Testis (tissue), 2 donors: ENCODE measurements at regions not wholly inside any gene's neighbourhood (a gene's known extent, or its start where the extent isn't known, plus 50 kb on each side); places are given as distances from the start of the nearest gene placed in this dataset.

ENCODE experiments used
- DNase-seq: peaks from one replicate; pipeline ENCODE4 v3.0.0-alpha.2; 2019
- H3K27ac ChIP-seq, 2 donors: fragments of 200-600 bp; sonication (generic); one replicate each; pipeline ENCODE4 v1.5.1; 2019
- H3K27me3 ChIP-seq: fragments of 200-600 bp; sonication (generic); one replicate; pipeline ENCODE4 v1.5.1; 2019
- H3K36me3 ChIP-seq: fragments of 200-600 bp; sonication (generic); one replicate; pipeline ENCODE4 v1.5.1; 2017; ENCODE audit warnings: low read depth; ENCODE audit errors: missing control alignments
- H3K4me1 ChIP-seq: fragments of 200-600 bp; sonication (generic); one replicate; pipeline ENCODE4 v1.5.1; 2019
- H3K4me3 ChIP-seq, 2 donors: fragments of 200-600 bp; sonication (generic); one replicate each; pipeline ENCODE4 v1.5.1; 2017 to 2019
- H3K9me3 ChIP-seq: fragments of 200-600 bp; sonication (generic); one replicate; pipeline ENCODE4 v1.5.1; 2017
- POLR2A ChIP-seq: fragments of 450-650 bp; IDR thresholded peaks from one replicate; pipeline ENCODE4 v1.6.1; 2017; ENCODE audit warnings: antibody characterized with exemption, mild to moderate bottlenecking, moderate library complexity
- WGBS, 2 donors: methylation state at CpG; one replicate each; pipeline ENCODE4 v1.1.5; 2018; 5-methylcytosine and 5-hydroxymethylcytosine counted together
- intact Hi-C: fragments of 100-400 bp; cut with DNase I; formaldehyde crosslinking; loops from one replicate; pipeline ENCODE4 v1.15.1; 2023; ENCODE audit warnings: low total_unique reads
- TF ChIP-seq, protein P1 (sequence below), 3 experiments: fragments of 450-650 bp in 2 of 3; fragments of 200-600 bp in 1 of 3; sonication (generic) in 1 of 3; IDR thresholded peaks; one replicate each; pipeline ENCODE4 v1.5.1; 2016 to 2019; ENCODE audit warnings: antibody characterized with exemption in 3 of 3, mild to moderate bottlenecking in 2 of 3, moderate library complexity in 1 of 3

DNA sequence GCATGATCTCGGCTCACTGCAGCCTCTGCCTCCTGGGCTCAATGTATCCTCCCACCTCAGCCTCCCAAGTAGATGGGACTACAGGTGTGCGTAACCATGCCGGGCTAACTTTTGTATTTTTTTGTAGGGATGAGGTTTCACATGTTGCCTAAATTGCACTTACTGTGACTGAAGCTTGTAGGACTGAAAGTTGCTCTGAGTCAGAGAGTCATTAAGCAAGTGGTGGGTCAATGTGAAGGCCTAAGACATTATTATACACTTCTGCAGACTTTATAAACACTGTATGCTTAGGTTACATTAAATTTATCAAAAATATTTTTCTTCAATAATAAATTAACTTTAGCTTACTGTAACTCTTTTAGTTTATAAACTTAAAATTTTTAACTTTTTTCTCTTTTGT lies 170.2 kb downstream of the FAT4 start:
- H3K27me3 ChIP-seq, result no peaks in the 10 kb centered on the region
- 97 to 100% methylated on average over 3 of the region's 3 CpGs for WGBS, 2 donors
- TF ChIP-seq, protein P1, sequence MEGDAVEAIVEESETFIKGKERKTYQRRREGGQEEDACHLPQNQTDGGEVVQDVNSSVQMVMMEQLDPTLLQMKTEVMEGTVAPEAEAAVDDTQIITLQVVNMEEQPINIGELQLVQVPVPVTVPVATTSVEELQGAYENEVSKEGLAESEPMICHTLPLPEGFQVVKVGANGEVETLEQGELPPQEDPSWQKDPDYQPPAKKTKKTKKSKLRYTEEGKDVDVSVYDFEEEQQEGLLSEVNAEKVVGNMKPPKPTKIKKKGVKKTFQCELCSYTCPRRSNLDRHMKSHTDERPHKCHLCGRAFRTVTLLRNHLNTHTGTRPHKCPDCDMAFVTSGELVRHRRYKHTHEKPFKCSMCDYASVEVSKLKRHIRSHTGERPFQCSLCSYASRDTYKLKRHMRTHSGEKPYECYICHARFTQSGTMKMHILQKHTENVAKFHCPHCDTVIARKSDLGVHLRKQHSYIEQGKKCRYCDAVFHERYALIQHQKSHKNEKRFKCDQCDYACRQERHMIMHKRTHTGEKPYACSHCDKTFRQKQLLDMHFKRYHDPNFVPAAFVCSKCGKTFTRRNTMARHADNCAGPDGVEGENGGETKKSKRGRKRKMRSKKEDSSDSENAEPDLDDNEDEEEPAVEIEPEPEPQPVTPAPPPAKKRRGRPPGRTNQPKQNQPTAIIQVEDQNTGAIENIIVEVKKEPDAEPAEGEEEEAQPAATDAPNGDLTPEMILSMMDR (IDR thresholded peaks at IDR 0.05), result no peak
- no peak for TF ChIP-seq POLR2A
- DNase-seq, result no peak
- H3K9me3 ChIP-seq, result no peaks in the 10 kb centered on the region
- no peak overlapping the region for H3K4me3 ChIP-seq
- H3K27ac ChIP-seq, result no peak overlapping the region
- H3K4me1 ChIP-seq, result no peaks in the 10 kb centered on the region
- intact Hi-C loops, result no loop called here
- no peaks in the 10 kb centered on the region for H3K36me3 ChIP-seq

- Histone ChIP-seq H3K9me3 (no peaks in the 10 kb centered on the region), H3K4me1 (no peaks in the 10 kb centered on the region), H3K27ac (no peak overlapping the region), H3K4me3 (no peak overlapping the region), H3K27me3 (no peaks in the 10 kb centered on the region), H3K36me3 (no peaks in the 10 kb centered on the region)
- WGBS, 2 donors, result 74 to 77% methylated on average over 3 of the region's 3 CpGs
- no peak for TF ChIP-seq POLR2A
- TF ChIP-seq, protein P1 (IDR thresholded peaks at IDR 0.05), result no peak
- DNase-seq, result no peak
- intact Hi-C loops, result no loop called here
Observed at GRCh38 chr4:125486351-125486750, 171.6 kb downstream of the FAT4 start.

DNA sequence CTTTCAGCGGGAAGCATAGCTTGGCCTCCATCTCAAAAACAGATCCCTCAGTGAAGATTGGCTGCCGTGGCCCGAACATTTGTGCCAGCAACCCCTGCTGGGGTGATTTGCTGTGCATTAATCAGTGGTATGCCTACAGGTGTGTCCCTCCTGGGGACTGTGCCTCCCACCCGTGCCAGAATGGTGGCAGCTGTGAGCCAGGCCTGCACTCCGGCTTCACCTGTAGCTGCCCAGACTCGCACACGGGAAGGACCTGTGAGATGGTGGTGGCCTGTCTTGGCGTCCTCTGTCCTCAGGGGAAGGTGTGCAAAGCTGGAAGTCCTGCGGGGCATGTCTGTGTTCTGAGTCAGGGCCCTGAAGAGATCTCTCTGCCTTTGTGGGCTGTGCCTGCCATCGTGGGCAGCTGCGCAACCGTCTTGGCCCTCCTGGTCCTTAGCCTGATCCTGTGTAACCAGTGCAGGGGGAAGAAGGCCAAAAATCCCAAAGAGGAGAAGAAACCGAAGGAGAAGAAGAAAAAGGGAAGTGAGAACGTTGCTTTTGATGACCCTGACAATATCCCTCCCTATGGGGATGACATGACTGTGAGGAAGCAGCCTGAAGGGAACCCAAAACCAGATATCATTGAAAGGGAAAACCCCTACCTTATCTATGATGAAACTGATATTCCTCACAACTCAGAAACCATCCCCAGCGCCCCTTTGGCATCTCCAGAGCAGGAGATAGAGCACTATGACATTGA lies 175.4 kb downstream of the FAT4 start:
- WGBS, 2 donors, result 91 to 97% methylated on average over 12 to 15 of the region's 15 CpGs
- intact Hi-C loops, result no loop called here
- H3K4me1 ChIP-seq, result no peaks in the 10 kb centered on the region
- H3K27me3 ChIP-seq, result no peaks in the 10 kb centered on the region
- H3K9me3 ChIP-seq, result no peaks in the 10 kb centered on the region
- H3K27ac ChIP-seq, result no peak overlapping the region
- no peak for DNase-seq
- TF ChIP-seq, protein P1 (IDR thresholded peaks at IDR 0.05), result no peak
- no peak for TF ChIP-seq POLR2A
- no peak overlapping the region for H3K4me3 ChIP-seq
- H3K36me3 ChIP-seq, result no peaks in the 10 kb centered on the region

DNA sequence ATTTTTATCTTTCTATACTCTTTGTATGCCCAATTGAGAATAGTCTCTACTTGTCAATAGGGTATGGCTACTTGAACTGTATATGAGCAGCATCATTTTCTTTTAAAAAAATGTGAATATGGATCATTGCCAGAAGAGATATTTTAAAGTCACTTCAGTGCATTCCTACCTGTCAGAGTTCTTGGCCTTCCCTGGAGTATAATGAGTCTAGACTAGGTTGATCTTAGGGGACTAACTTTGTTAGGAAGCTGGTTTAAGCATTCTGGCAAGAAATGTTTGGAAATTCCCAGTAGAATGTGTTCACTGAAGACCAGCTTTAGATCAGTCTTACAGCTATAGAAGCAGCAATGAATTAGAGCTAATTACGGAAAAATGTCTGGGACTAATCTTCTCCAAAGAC lies 178.2 kb downstream of the FAT4 start:
- Histone ChIP-seq H3K9me3 (no peaks in the 10 kb centered on the region), H3K4me1 (no peaks in the 10 kb centered on the region), H3K27me3 (no peaks in the 10 kb centered on the region), H3K36me3 (no peaks in the 10 kb centered on the region), H3K4me3 (no peak overlapping the region), H3K27ac (no peak overlapping the region)
- WGBS, 2 donors, result 97% methylated on average over 1 of the region's 1 CpG
- no peak for TF ChIP-seq POLR2A
- TF ChIP-seq, protein P1 (IDR thresholded peaks at IDR 0.05), result no peak
- DNase-seq, result no peak
- intact Hi-C loops, result no loop called here

DNA sequence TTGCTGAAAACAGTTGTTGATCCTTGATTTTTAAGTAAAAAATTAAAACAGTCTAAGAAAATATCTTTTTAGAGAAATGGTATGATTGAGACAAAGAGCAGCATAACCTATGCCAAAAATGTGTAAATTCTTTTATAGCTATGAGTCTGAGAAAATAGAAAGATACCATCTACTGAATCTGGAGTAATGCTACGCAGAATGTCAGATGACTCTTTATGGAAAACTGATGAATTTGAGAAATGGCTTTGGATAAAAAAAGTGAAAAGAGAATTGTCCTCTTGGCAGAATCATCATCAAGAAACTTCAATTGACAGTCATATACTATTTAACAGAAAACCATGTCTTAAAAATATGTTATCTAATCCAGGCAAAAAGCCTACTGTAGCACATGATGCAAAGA lies 183.1 kb downstream of the FAT4 start:
- TF ChIP-seq POLR2A, result no peak
- TF ChIP-seq, protein P1 (IDR thresholded peaks at IDR 0.05), result no peak
- intact Hi-C loops, result no loop called here
- H3K27ac ChIP-seq, result no peak overlapping the region
- no peaks in the 10 kb centered on the region for H3K36me3 ChIP-seq
- no peaks in the 10 kb centered on the region for H3K4me1 ChIP-seq
- H3K27me3 ChIP-seq, result no peaks in the 10 kb centered on the region
- DNase-seq, result no peak
- 91 to 100% methylated on average over 1 of the region's 1 CpG for WGBS, 2 donors
- no peak overlapping the region for H3K4me3 ChIP-seq
- H3K9me3 ChIP-seq, result no peaks in the 10 kb centered on the region
